ENCODE measurements at regions not wholly inside any gene's neighbourhood (a gene's known extent, or its start where the extent isn't known, plus 50 kb on each side); places are given as distances from the start of the nearest gene placed in this dataset.

DNA sequence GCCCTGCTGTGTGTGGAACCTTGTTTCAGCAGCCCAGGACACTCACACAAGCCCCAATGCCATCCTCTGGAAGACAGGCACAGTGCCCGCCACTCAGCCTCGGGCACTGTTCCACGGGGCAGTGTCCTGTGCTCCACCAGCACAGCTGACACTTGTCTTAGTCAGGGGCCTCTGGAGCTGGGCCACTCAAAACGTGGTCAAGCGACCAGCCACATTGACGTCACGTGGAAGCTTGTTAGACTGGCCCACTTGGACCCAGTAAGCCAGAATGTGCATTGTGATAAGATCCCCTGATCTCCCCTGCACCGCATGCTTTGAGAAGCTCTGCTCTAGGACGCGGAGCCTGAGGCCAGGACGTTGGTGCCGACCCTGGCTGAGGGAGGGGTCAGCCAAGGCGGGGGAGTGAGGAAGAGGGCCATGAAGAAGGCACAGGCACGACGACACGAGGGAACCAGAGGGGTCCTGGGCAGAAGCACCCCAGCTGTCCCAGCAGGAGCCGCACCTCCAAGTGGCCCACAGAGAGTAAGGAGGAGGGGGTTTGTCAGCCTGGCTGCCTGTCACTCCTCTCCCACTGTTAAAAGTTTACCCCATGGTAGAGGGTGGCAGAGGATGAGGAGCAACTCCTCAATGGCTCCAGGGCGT, 64.6 kb downstream of the LINC01488 start:
- DNase-seq, result no peak

DNA sequence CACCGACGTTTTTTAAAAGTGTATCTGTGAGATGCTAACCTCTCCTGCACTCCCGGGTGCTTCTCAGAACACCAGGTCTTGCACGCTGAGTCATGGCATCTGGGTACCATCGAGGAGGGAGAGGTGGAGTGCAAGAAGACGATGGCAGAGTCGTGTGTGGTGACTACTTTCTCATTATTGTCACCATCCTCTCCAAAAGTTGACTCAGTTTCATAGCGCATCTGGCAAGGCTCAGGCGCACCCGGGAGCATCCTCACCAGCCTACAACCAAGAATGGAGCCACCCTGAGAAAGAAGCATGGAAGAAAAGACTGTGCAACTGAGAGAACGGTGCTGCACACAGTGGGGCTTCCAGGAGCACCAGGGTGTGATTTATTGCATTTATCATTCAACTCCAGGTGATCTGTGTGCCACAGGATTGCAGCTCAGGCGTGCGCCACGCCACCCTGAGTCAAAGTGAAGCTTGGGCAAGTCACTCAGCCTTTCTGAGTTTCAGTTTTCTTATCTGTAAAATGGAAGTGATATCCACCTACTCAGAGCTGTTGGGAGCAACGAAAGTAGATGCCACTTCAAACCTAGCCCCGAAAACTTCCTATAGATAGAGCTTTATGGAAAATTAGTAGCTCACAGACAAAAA, 65.4 kb downstream of the LINC01488 start:
- no peak for DNase-seq

DNA sequence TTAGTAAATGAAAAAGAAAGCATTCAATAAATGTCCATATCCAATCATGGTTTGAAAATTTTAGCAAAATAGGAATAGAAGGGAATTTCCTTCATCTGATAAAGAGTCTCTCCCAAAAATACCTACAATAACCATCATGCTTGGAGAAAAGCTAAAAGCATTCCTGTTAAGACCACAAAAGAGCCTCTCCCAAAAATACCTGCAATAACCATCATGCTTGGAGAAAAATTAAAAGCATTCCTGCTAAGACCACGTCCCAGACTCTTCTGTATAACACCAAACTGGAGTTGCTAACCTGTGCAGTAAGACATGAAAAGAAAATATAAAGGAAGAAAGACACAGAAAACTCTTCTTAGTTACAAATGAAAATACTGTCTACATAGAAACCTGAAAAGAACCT, 69.4 kb downstream of the LINC01488 start:
- DNase-seq, result no peak

DNA sequence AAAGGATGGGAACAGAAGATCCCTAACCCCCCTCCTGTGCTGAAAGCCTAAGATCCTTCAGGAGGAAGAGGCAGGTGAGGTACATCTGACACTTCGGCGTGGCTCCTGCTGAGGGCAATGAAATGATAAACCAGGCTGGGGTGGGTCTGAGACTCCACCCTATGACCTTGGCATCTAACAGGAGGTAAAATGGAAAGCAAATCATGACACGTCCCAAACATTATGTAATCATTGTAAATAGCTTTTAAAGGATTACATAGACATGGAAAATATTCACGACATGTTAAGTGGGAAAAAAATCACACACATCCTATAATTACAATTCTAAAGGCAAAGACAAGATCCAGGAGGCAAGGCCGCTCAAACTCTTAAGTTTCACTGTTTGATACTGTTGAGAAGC, 70.5 kb downstream of the LINC01488 start:
- no peak for DNase-seq

DNA sequence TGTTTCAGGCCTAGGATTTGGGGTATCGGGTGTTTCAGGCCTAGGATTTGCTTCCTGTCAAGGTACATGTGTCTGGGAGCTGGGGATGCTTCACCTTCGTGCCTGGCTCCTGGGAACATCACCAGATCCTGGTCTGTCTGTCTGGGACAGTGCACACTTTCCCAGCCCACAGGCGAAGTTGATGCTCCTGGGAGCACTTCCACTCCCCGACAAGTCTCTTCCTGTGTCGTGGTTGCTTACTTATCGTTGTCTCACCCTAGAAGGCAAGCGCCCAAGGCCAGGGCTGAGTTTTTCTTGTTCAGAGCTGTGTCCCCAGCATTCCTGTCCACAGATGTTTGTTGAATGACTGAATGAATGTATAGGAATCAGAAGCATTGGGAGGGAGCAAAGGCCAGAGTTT, 71.5 kb downstream of the LINC01488 start:
- DNase-seq, result no peak

DNA sequence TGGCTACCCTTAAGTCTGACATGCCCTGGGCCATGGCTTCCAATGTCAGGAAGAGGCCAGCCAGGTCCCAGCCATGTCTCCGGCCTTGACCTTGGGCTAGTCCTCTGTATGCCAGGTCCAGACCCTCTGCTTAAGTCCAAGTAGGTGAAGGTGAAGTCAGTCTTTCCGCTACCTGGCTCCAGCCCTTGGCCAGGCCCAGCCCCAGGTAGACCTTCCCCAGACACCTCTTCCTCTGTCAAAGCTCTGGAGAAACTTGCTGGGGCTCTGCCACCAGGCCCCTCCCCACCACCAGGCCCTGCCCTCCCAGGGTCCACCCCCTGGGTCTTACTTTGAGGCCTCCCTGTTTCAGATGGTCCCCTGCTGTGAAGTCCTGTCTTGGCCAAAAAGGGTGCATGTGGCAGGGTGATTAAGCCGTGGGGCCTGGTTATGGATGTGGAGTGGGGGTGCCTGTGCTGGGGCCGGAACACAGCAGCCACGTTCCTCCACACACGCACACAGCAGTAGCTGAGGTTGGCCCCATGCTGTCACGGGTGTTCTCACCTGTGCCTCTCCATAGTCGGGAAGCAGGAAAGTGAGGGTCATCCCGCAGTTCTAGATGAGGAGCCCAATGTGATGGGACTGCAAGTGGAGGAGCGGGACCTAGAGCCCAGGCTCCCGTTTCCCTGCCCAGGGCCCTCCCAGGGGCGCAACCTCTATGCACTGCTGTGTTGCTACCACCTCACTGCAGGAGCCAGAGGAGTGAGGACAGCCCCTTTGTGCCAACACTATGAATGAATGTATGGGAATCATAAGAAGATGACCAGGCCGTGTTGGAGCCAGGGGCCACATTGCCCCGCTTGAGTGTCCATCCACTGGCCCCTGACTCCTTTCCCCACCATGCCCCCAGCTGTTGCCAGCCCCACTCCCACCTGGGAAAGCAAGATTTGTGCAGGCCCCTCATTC, 72.2 kb downstream of the LINC01488 start:
- DNase-seq, result no peak

DNA sequence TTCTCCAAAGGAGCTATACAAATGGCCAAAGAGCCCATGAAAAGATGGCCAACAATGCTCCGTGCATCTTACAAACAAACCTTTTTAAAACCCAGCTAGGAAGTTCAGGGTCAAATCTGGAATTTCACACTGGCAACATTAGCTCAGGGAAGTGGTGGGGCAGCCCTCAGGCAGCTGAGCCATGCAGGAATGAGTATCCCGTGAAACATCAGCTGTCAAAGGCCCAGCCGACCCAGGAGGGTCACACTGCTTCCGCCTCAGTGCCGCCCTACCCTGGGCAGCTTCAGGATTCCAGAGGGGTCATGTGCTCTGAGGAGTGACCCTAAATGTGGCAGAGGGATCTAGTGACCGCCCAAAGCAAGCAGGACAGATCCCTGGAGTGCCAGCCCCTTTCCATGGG, 73.4 kb downstream of the LINC01488 start:
- no peak for DNase-seq

DNA sequence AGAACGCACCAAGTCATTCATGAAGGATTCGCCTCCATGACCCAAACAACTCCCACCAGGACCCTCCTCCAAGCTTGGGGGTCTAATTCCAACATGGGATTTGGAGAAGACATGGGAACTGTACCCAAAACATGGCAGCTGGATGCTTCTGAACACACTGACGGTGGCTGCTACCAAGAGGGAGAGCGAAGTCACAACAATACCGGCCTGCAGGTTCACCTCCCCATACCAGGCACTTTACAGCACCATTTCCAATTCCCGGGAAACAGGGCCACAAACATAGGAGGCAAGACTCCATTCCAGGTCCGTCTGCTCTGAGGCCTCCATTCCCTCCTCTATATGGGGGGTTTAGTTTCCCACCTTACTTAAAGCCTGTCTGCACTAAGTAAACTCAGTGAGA, 75.8 kb downstream of the LINC01488 start:
- no peak for DNase-seq

DNA sequence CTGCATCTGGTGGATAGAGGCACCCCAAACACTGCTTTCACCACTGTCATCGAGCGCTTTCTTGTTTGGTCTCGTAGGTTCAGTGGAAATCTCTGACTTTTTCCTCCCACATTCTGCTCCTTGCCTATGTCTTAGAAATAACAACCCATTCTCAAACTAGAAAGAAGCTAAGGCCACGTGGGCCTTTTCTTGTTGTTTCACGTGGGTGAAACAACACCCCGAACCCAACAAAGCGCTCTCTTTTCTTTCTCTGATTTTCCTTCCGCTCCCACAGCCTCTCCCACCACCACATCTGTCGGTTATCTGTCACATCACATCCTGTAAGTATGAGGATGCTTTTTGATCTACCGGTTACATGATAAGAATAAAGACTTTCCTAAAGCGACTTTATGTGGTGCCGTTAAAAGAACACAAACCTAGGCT, 77.1 kb downstream of the LINC01488 start:
- no peak for DNase-seq

DNA sequence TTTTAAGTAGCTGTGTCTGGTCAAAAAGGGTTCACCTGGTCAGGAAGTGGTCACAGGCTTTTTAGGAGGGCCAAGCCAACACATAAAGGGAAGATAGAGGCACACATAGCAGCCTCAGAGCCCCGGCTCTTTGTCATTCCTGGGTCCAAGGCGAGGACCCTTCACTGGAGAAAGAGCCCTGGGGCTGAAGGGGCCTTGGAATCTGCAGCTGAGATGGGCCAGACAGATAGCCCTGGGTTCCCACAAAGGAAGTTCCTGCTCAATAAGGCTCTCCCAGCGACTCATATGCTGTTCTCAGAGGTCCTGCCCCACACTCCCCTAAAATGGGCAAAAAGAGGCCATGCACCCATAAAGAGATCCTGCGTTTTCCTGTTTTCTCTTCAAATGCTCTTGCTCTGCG, 77.7 kb downstream of the LINC01488 start:
- no peak for DNase-seq

DNA sequence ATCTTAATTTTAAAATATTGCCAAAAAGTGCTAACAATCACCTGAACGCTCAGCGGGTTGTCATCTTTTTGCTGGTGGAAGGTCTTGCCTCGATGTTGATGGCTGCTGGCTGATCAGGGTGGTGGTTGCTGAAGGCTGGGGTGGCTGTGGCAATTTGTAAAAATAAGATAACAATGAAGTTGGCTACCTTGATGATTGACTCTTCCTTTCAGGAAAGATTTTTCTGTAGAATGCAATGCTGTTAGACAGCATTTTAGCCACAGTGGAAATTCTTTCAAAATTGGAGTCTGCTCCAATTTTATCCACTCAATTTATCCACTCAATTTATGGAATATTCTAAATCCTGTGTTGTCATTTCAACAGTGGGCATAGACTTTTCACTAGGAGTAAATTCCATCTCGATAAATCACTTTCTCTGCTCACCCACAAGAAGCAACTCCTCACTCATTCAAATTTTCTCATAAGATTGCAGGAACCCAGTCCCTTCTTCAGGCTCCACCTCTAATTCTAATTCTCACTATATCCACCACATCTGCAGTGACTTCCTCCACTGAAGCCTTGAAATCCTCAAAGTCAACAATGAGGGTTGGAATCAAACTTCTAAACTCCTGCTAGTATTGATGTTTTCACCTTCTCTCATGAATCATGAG, 78.8 kb downstream of the LINC01488 start:
- no peak for DNase-seq

DNA sequence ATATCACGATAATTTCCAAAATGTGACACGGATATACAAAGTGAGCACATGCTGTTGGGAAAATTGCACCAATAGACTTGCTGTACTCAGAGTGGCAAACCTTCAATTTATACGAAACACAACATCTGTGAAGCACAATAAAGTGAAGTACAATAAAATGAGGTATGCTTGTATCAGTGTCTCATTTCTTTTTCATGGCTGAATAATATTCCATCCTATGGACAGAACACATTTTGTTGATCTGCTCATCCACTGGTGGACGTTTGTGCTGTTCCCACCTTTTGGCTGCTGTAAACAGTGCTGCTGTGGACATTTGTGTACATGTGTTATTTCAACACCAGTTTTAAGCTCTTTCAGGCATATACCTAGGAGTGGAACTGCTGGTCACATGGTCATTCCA, 78.7 kb upstream of the CCND1 start:
- DNase-seq, result no peak

DNA sequence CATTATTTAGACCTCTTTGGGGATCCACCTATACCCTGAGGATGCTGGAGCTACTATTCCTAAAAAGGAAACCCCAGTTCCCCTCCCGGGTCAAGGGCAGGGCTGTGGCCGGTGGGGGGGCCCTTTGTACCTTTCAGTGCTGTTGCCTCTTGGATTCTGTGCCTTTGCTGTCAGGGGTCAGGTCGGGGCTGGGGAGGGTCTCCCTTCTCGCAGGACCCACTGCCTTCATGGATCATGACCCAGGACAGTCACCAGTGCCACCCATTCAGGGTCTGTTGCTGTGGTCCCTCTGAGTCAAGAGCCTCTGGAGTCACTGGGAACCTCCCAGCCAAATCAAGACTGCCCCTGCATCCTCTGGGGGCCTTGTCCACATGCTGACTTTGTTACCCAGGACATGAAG, 78.1 kb upstream of the CCND1 start:
- DNase-seq, result no peak

DNA sequence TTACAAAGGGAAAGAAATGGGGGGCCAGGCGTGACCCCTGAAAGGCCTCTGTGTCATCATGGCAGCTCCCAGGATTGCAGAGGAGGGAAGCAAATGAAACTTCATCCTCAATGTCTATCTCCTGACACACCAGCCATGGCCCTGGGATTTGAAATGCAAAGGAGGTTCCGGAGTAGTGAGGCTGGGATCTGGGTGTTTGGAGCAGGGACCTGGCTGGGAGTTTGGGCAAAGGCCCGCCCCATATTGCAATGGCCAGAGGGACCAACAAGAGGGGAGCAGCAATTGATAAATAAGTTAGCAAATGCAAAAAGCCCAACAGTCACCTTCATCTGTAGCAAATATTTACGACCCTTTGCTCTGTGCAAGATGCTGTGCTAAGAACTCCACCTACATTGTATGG, 77.7 kb upstream of the CCND1 start:
- DNase-seq, result no peak

DNA sequence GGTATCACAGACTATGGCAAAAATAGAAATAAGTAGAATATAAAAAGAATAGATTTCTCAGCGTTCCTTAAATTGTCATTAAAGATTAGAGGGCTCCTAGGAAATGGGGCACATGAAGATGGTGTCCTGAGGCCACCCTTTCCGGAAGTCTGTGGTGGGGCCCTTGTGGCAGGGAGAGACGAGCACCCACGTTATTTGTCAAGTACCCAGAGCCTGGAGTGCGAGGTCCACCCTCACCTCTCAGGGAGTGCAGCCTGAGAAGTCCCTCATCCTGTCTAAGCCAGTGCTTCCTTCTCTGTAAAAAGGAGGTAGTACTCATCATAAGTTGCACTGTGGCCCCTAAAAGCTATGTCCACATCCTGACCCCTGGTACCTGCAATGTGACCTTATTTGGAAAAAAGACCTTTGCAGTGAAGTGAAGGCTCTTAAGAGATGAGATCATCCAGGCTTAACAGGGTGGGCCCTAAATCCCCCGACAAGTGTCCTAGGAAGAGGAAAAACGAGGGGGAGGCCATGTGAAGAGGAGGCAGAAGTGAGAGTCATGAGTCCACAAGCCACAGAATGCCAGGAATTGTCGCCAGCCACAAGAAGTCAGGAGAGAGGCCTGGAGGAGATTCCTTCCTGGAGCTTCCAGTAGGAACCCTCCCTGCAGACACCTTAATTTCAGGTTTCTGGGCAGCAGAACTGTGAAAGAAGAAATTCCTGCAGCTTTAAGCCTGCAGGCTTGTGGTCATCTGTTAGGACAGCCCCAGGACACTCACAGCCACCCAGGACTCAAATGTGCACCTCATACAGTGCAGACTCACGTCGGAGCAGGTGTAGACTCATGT, 76.8 kb upstream of the CCND1 start:
- DNase-seq, result no peak

DNA sequence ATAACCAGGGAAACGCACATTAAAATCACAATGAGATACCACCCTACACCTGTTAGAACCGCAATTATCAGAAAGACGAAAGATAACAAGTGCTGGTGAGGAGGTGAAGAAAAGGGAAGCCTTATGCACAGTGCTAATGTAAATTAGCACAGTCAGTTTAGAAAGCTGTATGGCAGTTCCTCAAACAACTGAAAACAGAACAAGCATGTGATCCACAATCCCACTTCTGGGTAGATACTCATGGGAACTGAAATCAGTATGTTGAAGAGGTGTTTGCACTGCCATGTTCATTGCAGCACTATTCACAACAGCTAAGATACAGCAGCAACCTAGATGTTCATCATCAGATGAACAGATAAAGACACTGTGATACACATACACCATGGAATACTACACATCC, 75.0 kb upstream of the CCND1 start:
- DNase-seq, result no peak

DNA sequence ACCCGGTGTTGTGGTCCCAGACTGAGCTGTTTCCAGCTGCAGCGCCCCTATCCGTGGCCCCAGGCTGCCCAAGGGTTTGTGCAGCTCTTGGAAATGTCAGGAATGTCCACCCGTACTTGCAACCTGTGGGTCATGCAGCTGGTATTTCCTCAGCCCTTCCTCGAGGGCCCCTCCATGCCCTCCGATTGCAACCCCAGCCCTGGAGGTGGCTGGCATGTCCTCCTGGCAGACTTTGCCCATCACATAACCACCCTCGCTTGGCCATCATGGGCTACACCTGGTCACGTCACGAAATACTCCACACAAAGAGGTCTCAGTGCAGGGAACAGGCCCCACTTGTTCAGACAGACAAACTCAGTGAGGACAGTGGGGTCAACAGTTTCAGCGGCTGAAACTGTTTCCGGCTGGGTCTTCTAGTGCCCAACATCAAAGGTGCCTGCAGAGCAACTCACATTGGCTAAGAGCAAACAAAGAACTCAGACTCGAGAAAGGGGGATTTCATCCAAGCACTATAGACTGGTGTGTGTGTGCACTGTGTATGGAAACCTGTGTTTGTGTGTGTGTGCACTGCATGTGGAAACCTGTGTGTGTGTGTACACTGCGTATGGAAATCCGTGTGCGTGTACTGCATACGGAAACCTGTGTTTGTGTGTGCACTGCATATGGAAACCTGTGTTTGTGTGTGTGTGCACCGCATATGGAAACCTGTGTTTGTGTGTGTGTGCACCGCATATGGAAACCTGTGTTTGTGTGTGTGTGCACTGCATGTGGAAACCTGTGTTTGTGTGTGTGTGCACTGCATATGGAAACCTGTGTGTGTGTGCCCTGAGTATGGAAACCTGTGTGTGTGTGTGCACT, 72.8 kb upstream of the CCND1 start:
- no peak for DNase-seq

DNA sequence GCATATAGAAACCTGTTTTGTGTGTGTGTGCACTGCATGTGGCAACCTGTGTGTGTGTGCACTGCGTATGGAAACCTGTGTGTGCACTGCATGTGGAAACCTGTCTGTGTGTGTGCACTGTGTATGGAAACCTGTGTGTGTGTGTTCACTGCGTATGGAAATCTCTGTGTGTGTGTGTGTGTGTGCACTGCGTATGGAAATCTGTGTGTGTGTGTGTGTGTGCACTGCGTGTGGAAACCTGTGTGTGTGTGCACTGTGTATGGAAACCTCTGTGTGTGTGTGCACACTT, 72.2 kb upstream of the CCND1 start:
- no peak for DNase-seq

DNA sequence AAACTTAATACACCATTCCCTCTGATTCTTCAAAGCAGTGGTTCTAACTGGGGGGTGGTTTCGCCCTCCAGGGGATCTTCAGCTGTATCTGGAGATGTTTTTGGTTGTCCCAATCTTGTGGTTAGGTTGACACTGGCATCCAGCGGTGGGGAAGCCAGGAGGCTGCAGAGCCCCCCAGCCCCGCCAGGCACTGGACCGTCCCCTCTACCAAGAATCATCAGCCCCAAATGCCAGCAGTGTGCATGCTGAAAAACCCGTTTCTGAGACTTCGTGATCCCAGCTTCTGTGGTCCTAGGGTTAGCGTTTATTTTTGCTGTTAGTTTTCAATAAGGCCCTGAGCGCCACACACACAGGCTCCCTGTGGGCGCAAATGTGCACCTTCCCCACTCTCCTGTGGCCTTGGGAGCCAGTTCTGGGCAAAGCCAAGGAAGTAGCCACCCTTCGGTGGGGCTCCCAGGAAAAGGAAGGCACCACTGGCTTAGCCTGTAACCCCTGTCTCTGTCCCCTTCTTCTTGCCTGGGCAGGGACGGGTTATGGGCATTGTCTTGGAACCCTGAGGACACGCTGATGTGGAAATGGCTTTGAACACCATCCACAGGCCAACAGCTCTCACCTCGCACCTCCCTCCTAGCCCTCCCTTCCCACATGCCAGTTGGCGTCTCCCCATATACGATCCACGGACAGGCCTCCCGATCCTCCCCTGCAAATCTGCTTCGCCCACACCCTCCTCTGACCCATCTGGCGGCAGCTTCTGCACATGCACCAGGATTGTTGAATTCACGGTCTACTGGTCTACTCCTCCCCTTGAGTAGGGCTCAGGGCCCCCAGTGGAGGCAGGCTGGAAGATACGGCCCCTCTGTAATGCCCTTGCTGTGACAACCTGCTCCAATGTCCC, 71.4 kb upstream of the CCND1 start:
- DNase-seq, result no peak

DNA sequence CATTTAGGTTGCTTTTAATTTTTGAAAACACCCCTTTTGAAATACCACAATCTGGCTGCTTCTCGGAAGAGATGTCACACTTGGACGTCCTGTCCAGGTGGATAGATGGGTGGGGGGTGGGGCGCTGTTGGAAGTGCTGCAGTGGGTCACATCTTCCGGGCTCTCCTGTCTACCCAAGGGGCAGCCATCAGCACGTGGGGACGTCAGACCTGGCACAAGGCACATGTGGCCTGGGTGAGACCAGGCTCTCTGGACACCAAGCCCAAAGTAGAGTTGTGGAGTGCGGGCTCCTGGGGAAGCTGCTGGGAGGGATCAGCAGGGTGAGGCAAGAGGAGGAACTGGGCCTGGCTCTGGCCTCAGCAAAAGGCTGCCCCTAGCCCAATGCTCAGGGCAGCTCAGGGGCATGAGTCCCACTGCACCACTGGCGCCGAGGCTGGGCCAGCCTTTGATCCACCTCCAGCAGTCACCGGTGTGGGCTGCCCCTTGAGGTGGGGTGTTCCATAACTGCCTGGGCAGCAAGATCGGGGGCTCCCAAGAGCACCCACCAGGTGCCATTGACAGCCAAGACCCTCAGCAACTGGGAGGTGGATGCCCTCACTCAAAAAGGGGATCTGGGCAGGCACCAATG, 68.6 kb upstream of the CCND1 start:
- no peak for DNase-seq
